Prostate gland (tissue), 2 donors: ENCODE measurements at regions not wholly inside any gene's neighbourhood (a gene's known extent, or its start where the extent isn't known, plus 50 kb on each side); places are given as distances from the start of the nearest gene placed in this dataset.

Source experiments
- CTCF ChIP-seq, 4 experiments: fragments of 200-600 bp in 2 of 4; fragments of 450-650 bp in 2 of 4; sonication (generic) in 2 of 4; IDR thresholded peaks; 1 replicate in 3 of 4; 2 replicates in 1 of 4; pipeline ENCODE4 v1.5.1; 2016 to 2019; ENCODE audit warnings: antibody characterized with exemption in 4 of 4, mild to moderate bottlenecking in 2 of 4, moderate library complexity in 2 of 4
- POLR2A ChIP-seq: fragments of 450-650 bp; IDR thresholded peaks from one replicate; pipeline ENCODE4 v1.6.1; 2016; ENCODE audit warnings: antibody characterized with exemption, mild to moderate bottlenecking
- POLR2AphosphoS5 ChIP-seq: sonication (generic); formaldehyde crosslinking; IDR thresholded peaks from one replicate; pipeline ENCODE4 v1.6.1; 2017; ENCODE audit warnings: antibody characterized with exemption

- TF ChIP-seq CTCF (IDR thresholded peaks at IDR 0.05) (no peak), POLR2A (no peak), POLR2AphosphoS5 (no peak)
Observed at GRCh38 chr4:175091649-175092048, 173.5 kb downstream of the ADAM29 start.
